Heart left ventricle (tissue), 16 donors: ENCODE measurements at regions not wholly inside any gene's neighbourhood (a gene's known extent, or its start where the extent isn't known, plus 50 kb on each side); places are given as distances from the start of the nearest gene placed in this dataset.

Experiments
- ATAC-seq, 4 donors: fragments of 200-7000 bp; cut with Tn5 transposase; one replicate each; pipeline ENCODE4 v1.9.1; 2020 to 2022; ENCODE audit warnings: moderate library complexity in 4 of 4, mild to moderate bottlenecking in 3 of 4, moderate number of reproducible peaks in 1 of 4
- DNase-seq, 5 donors: peaks; one replicate each; pipeline ENCODE4 v3.0.0-alpha.2; 2020
- H3K27ac ChIP-seq, 12 donors: fragments of 200-600 bp; sonication (generic) in 4 of 12; one replicate each; pipeline versions ENCODE4 v1.5.0 to v1.8.0; 2016 to 2022; ENCODE audit warnings: mild to moderate bottlenecking in 2 of 12
- H3K27me3 ChIP-seq, 9 donors: fragments of 200-600 bp; sonication (generic) in 2 of 9; one replicate each; pipeline versions ENCODE4 v1.5.1 to v1.8.0; 2016 to 2022; ENCODE audit warnings: mild to moderate bottlenecking in 3 of 9
- H3K36me3 ChIP-seq, 9 donors: fragments of 200-600 bp; sonication (generic) in 2 of 9; one replicate each; pipeline versions ENCODE4 v1.5.0 to v1.8.0; 2018 to 2022; ENCODE audit warnings: mild to moderate bottlenecking in 2 of 9
- H3K4me1 ChIP-seq, 12 donors: fragments of 200-600 bp; sonication (generic) in 4 of 12; one replicate each; pipeline versions ENCODE4 v1.5.0 to v1.8.0; 2016 to 2022; ENCODE audit warnings: mild to moderate bottlenecking in 3 of 12
- H3K4me3 ChIP-seq, 12 donors: fragments of 200-600 bp; sonication (generic) in 4 of 12; one replicate each; pipeline versions ENCODE4 v1.5.0 to v1.8.0; 2017 to 2022; ENCODE audit warnings: mild to moderate bottlenecking in 9 of 12, moderate library complexity in 4 of 12
- H3K9me3 ChIP-seq, 12 donors: fragments of 200-600 bp; sonication (generic) in 4 of 12; one replicate each; pipeline versions ENCODE4 v1.5.0 to v1.8.0; 2016 to 2022; ENCODE audit warnings: mild to moderate bottlenecking in 1 of 12
- CTCF ChIP-seq, 12 donors: fragments of 200-600 bp; sonication (generic) in 4 of 12; IDR thresholded peaks; one replicate each; pipeline versions ENCODE4 v1.5.0 to v1.8.0; 2018 to 2022; ENCODE audit warnings: antibody characterized with exemption in 12 of 12, mild to moderate bottlenecking in 5 of 12
- POLR2A ChIP-seq, 2 donors: fragments of 450-650 bp; IDR thresholded peaks; one replicate each; pipeline ENCODE4 v1.6.1; 2017; ENCODE audit warnings: antibody characterized with exemption in 2 of 2, mild to moderate bottlenecking in 2 of 2, moderate library complexity in 2 of 2
- WGBS, 4 donors: extraction: QIAGEN DNeasy Blood & Tissue Kit in 2 of 4; methylation state at CpG; one replicate each; pipeline versions ENCODE4 v1.1.5 to v1.1.7; 2013 to 2018; 5-methylcytosine and 5-hydroxymethylcytosine counted together
- intact Hi-C, 10 donors: fragments of 100-400 bp; cut with DNase I; formaldehyde crosslinking; loops; one replicate each; pipeline versions ENCODE4 v1.11.1 to v1.14.2; 2022
- donor health status: ischemic (EF 13 %, LVEDD 7.1; RV severe dilation, severe dysfunction).
- donor health status: healthy with polysubstance abuse.
- donor health status: DM: no; HTN: yes; CAD: no.
- donor health status: DM: no; HTN: no; CAD: no.
- donor health status: ischemic (EF 25% LVEDD 6.9; RV normal size, moderate dysfunction).
- donor health status: ischemic (EF 25% LVEDD 5.7; RV mildly dilated, moderate dysfunction).
- donor health status: healthy.
- donor health status: DM: yes; HTN: yes; CAD: no.
- donor health status: ischemic (EF 35%, LVEDD 5.7; RV mildly dilated, moderate dysfunction).
- donor health status: nonischemic (EF 11% LVEDD 7.7; RV severe dilation, severe dysfunction).
- donor health status: DM: yes; HTN: yes; CAD: no.
- donor health status: PGD.
- donor health status: ischemic (EF 29% LVEDD 5.4; RV normal size, mild dysfunction).
- donor health status: nonischemic (EF 23%, LVEDD 6.1; RV moderate dilation, normal function).

- no peak for TF ChIP-seq CTCF (IDR thresholded peaks at IDR 0.05)
- TF ChIP-seq POLR2A (IDR thresholded peaks at IDR 0.05): no peak
- H3K9me3 ChIP-seq: peaks cover 0 to 7% (median 0%) of the 10 kb centered on the region in 12 donors
- H3K4me3 ChIP-seq: no peak overlapping the region
- DNase-seq (no peak), ATAC-seq (no peak)
- H3K4me1 ChIP-seq: no peaks in the 10 kb centered on the region
- no peak overlapping the region for H3K27ac ChIP-seq
- 80 to 88% (median 83%) methylated on average over 1 of the region's 1 CpG for WGBS, 4 donors
- H3K27me3 ChIP-seq: no peaks in the 10 kb centered on the region
- intact Hi-C loops: no loop called here
- H3K36me3 ChIP-seq: no peaks in the 10 kb centered on the region
Observed at GRCh38 chr4:188627892-188628291, 488.7 kb downstream of the TRIML1 start.

GRCh38 chr4:188639479-188640100, 500.3 kb downstream of the TRIML1 start:
- no peak for TF ChIP-seq CTCF (IDR thresholded peaks at IDR 0.05)
- no peak for TF ChIP-seq POLR2A (IDR thresholded peaks at IDR 0.05)
- Histone ChIP-seq H3K9me3 (no peaks in the 10 kb centered on the region), H3K4me1 (no peaks in the 10 kb centered on the region), H3K27me3 (no peaks in the 10 kb centered on the region), H3K27ac (no peak overlapping the region), H3K36me3 (no peaks in the 10 kb centered on the region), H3K4me3 (no peak overlapping the region)
- 59 to 64% (median 62%) methylated on average over 4 of the region's 4 CpGs for WGBS, 4 donors
- no peak for ATAC-seq
- DNase-seq: no peak
- intact Hi-C loops: no loop called here

- H3K27ac ChIP-seq: no peak overlapping the region
- no peak for ATAC-seq
- H3K36me3 ChIP-seq: no peaks in the 10 kb centered on the region
- no peak for DNase-seq
- no peaks in the 10 kb centered on the region for H3K4me1 ChIP-seq
- no peak overlapping the region for H3K4me3 ChIP-seq
- TF ChIP-seq POLR2A (IDR thresholded peaks at IDR 0.05) (no peak), CTCF (IDR thresholded peaks at IDR 0.05) (no peak)
- 46 to 68% (median 61%) methylated on average over 2 of the region's 2 CpGs for WGBS, 4 donors
- no peaks in the 10 kb centered on the region for H3K27me3 ChIP-seq
- intact Hi-C loops: no loop called here
- no peaks in the 10 kb centered on the region for H3K9me3 ChIP-seq
Observed at GRCh38 chr4:188647820-188648370, 508.7 kb downstream of the TRIML1 start.

GRCh38 chr4:188649635-188650034, 510.4 kb downstream of the TRIML1 start:
- Histone ChIP-seq H3K36me3 (no peaks in the 10 kb centered on the region), H3K27ac (no peak overlapping the region), H3K4me1 (no peaks in the 10 kb centered on the region), H3K27me3 (no peaks in the 10 kb centered on the region), H3K9me3 (no peaks in the 10 kb centered on the region), H3K4me3 (no peak overlapping the region)
- ATAC-seq: no peak
- intact Hi-C loops: no loop called here
- no peak for TF ChIP-seq CTCF (IDR thresholded peaks at IDR 0.05)
- no peak for TF ChIP-seq POLR2A (IDR thresholded peaks at IDR 0.05)
- DNase-seq: no peak
- WGBS, 4 donors: 78 to 81% (median 80%) methylated on average over 7 of the region's 7 CpGs
